ENCODE measurements at regions not wholly inside any gene's neighbourhood (a gene's known extent, or its start where the extent isn't known, plus 50 kb on each side); places are given as distances from the start of the nearest gene placed in this dataset.
A peak's percentile ranks its signal among the peaks of the same experiment; 100 is the strongest.

- H3K4me2 ChIP-seq: no peak overlapping the region
- no peak overlapping the region for H3K27ac Mint-ChIP-seq
- no peaks in the 10 kb centered on the region for H4K20me1 ChIP-seq (ENCODE audit: low read depth)
- H3F3A ChIP-seq (ENCODE audit: low read depth): no peaks in the 10 kb centered on the region
- H3K4me1 Mint-ChIP-seq: no peaks in the 10 kb centered on the region
- H3K36me3 Mint-ChIP-seq: no peaks in the 10 kb centered on the region
- DNase-seq (ENCODE audit: low spot score): no peak
- no peak overlapping the region for H3K27ac ChIP-seq
- H3K36me3 ChIP-seq: no peaks in the 10 kb centered on the region
- H3K4me3 Mint-ChIP-seq: no peak overlapping the region
- no peaks in the 10 kb centered on the region for H3K79me2 ChIP-seq (ENCODE audit: low read depth)
- no peaks in the 10 kb centered on the region for H3K9me3 ChIP-seq (ENCODE audit: low read depth)
- no peaks in the 10 kb centered on the region for H3K27me3 ChIP-seq
- H3K4me3 ChIP-seq: no peak overlapping the region
- H3K4me1 ChIP-seq: no peaks in the 10 kb centered on the region
- peaks cover 30% of the 10 kb centered on the region for H3K9me3 Mint-ChIP-seq
- no peak for TF ChIP-seq EZH2 (IDR thresholded peaks at IDR 0.05)
- H2AFZ ChIP-seq (replicated peaks): peak overlapping the region; percentile 31
- peaks cover 2% of the 10 kb centered on the region for H3K27me3 Mint-ChIP-seq (ENCODE audit: insufficient read depth, low read depth)
- H3K9ac ChIP-seq: no peak overlapping the region
Measured at GRCh38 chr9:73402081-73403028, 250.7 kb downstream of the ANXA1 start.

GRCh38 chr9:73411494-73411893 is 259.8 kb downstream of the ANXA1 start:
- no peaks in the 10 kb centered on the region for H4K20me1 ChIP-seq (ENCODE audit: low read depth)
- H2AFZ ChIP-seq (replicated peaks): no peak overlapping the region
- H3K27me3 ChIP-seq: no peaks in the 10 kb centered on the region
- H3K27ac ChIP-seq: no peak overlapping the region
- no peak overlapping the region for H3K4me2 ChIP-seq
- H3K4me1 Mint-ChIP-seq: peaks cover 41% of the 10 kb centered on the region
- H3K9ac ChIP-seq: no peak overlapping the region
- peaks cover 8% of the 10 kb centered on the region for H3K9me3 Mint-ChIP-seq
- no peaks in the 10 kb centered on the region for H3F3A ChIP-seq (ENCODE audit: low read depth)
- no peaks in the 10 kb centered on the region for H3K79me2 ChIP-seq (ENCODE audit: low read depth)
- TF ChIP-seq CTCF (IDR thresholded peaks at IDR 0.05) (no peak), EZH2 (IDR thresholded peaks at IDR 0.05) (no peak), EZH2phosphoT487 (IDR thresholded peaks at IDR 0.05) (no peak)
- no peaks in the 10 kb centered on the region for H3K9me3 ChIP-seq (ENCODE audit: low read depth)
- peak; percentile 28 for DNase-seq (ENCODE audit: low spot score)
- H3K27me3 Mint-ChIP-seq (ENCODE audit: insufficient read depth, low read depth): peaks cover 2% of the 10 kb centered on the region
- H3K36me3 Mint-ChIP-seq: peaks cover 2% of the 10 kb centered on the region
- H3K4me1 ChIP-seq: peaks cover 15% of the 10 kb centered on the region
- no peak overlapping the region for H3K4me3 ChIP-seq
- H3K36me3 ChIP-seq: no peaks in the 10 kb centered on the region
- H3K4me3 Mint-ChIP-seq: no peak overlapping the region
- H3K27ac Mint-ChIP-seq: peak overlapping the region; percentile 97

- Histone ChIP-seq H4K20me1 (ENCODE audit: low read depth) (no peaks in the 10 kb centered on the region), H3K9ac (no peak overlapping the region), H3K79me2 (ENCODE audit: low read depth) (no peaks in the 10 kb centered on the region), H3K4me2 (no peak overlapping the region), H3F3A (ENCODE audit: low read depth) (no peaks in the 10 kb centered on the region), H3K36me3 (no peaks in the 10 kb centered on the region), H3K4me3 (no peak overlapping the region), H3K27me3 (no peaks in the 10 kb centered on the region), H2AFZ (replicated peaks) (no peak overlapping the region), H3K4me1 (peaks cover 26% of the 10 kb centered on the region), H3K9me3 (ENCODE audit: low read depth) (no peaks in the 10 kb centered on the region), H3K27ac (no peak overlapping the region)
- Mint-ChIP-seq H3K9me3 (peaks cover 8% of the 10 kb centered on the region), H3K27me3 (ENCODE audit: insufficient read depth, low read depth) (peaks cover 2% of the 10 kb centered on the region), H3K36me3 (peaks cover 2% of the 10 kb centered on the region), H3K4me1 (peaks cover 41% of the 10 kb centered on the region), H3K27ac (peak overlapping the region; percentile 96), H3K4me3 (no peak overlapping the region)
- no peak for DNase-seq (ENCODE audit: low spot score)
- TF ChIP-seq CTCF (IDR thresholded peaks at IDR 0.05) (no peak), EZH2 (IDR thresholded peaks at IDR 0.05) (no peak), EZH2phosphoT487 (IDR thresholded peaks at IDR 0.05) (no peak)
Measured at GRCh38 chr9:73412874-73413273, 261.2 kb downstream of the ANXA1 start.

- Histone ChIP-seq H3K27me3 (no peaks in the 10 kb centered on the region), H3K4me3 (no peak overlapping the region), H3K4me2 (no peak overlapping the region), H3K36me3 (no peaks in the 10 kb centered on the region), H3K79me2 (ENCODE audit: low read depth) (no peaks in the 10 kb centered on the region), H3K9me3 (ENCODE audit: low read depth) (no peaks in the 10 kb centered on the region), H3K27ac (no peak overlapping the region), H3K4me1 (peaks cover 15% of the 10 kb centered on the region), H4K20me1 (ENCODE audit: low read depth) (no peaks in the 10 kb centered on the region), H3K9ac (no peak overlapping the region), H3F3A (ENCODE audit: low read depth) (no peaks in the 10 kb centered on the region), H2AFZ (replicated peaks) (no peak overlapping the region)
- TF ChIP-seq EZH2 (IDR thresholded peaks at IDR 0.05): no peak
- no peak for TF ChIP-seq CTCF (IDR thresholded peaks at IDR 0.05)
- TF ChIP-seq EZH2phosphoT487 (IDR thresholded peaks at IDR 0.05): no peak
- Mint-ChIP-seq H3K27ac (no peak overlapping the region), H3K4me1 (peaks cover 6% of the 10 kb centered on the region), H3K4me3 (no peak overlapping the region), H3K9me3 (peaks cover 7% of the 10 kb centered on the region), H3K36me3 (peaks cover 2% of the 10 kb centered on the region), H3K27me3 (ENCODE audit: insufficient read depth, low read depth) (peaks cover 5% of the 10 kb centered on the region)
- no peak for DNase-seq (ENCODE audit: low spot score)
Measured at GRCh38 chr9:73423891-73424290, 272.2 kb downstream of the ANXA1 start.
